ENCODE measurements at regions not wholly inside any gene's neighbourhood (a gene's known extent, or its start where the extent isn't known, plus 50 kb on each side); places are given as distances from the start of the nearest gene placed in this dataset.
"Not testable (repeated sequence)": the region's sequence is repeated elsewhere in the genome, so short reads cannot be mapped to it uniquely, and the experiment has no call there.

GRCh38 chr3:177446165-177446601 is 248.9 kb upstream of the TBL1XR1 start:
- Histone ChIP-seq H3K4me1 (ENCODE audit: control insufficient read depth in 5 of 5, insufficient read depth in 5 of 5, low read length in 5 of 5) (peaks cover 0 to 17% (median 14%) of the 10 kb centered on the region in 5 donors), H3K9ac (ENCODE audit: low read length in 5 of 5) (no peak overlapping the region), H3K9me3 (ENCODE audit: control insufficient read depth in 5 of 5, low read length in 5 of 5) (no peaks in the 10 kb centered on the region), H3K27me3 (ENCODE audit: control insufficient read depth in 5 of 5, insufficient read depth in 4 of 5, low read length in 5 of 5) (no peaks in the 10 kb centered on the region), H3K27ac (ENCODE audit: low read depth, low read length) (no peak overlapping the region), H3K4me3 (ENCODE audit: low read depth in 1 of 5, low read length in 5 of 5) (no peak overlapping the region), H3K36me3 (ENCODE audit: control insufficient read depth in 5 of 5, insufficient read depth in 5 of 5, low read length in 5 of 5) (no peaks in the 10 kb centered on the region)

DNA sequence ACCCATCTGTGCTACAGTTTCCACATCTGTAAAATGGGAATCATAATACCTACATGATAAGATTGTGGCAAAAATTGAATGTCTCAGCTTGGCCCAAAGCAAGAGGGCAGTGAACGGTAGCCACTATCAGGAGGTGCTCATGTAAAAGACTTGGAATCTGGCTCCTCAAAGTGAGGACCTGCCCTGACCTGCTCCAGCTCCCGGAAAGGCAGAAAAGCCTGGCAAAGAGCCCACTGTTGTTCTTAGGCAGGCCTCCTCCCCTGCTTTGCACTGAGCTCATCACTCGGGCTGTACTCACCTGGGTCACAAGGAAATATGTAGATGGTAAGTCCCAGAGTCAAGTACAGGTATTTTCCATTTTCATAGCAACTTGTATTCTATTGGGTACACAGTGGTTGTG is 250.7 kb upstream of the TBL1XR1 start:
- Histone ChIP-seq H3K9me3 (ENCODE audit: control insufficient read depth in 5 of 5, low read length in 5 of 5) (no peaks in the 10 kb centered on the region), H3K4me1 (ENCODE audit: control insufficient read depth in 5 of 5, insufficient read depth in 5 of 5, low read length in 5 of 5) (peaks cover 3 to 19% (median 14%) of the 10 kb centered on the region in 5 donors), H3K27me3 (ENCODE audit: control insufficient read depth in 5 of 5, insufficient read depth in 4 of 5, low read length in 5 of 5) (no peaks in the 10 kb centered on the region), H3K27ac (ENCODE audit: low read depth, low read length) (no peak overlapping the region), H3K4me3 (ENCODE audit: low read depth in 1 of 5, low read length in 5 of 5) (no peak overlapping the region), H3K36me3 (ENCODE audit: control insufficient read depth in 5 of 5, insufficient read depth in 5 of 5, low read length in 5 of 5) (no peaks in the 10 kb centered on the region), H3K9ac (ENCODE audit: low read length in 5 of 5) (no peak overlapping the region)

- Histone ChIP-seq H3K4me1 (ENCODE audit: control insufficient read depth in 5 of 5, insufficient read depth in 5 of 5, low read length in 5 of 5) (peaks cover 3 to 17% (median 14%) of the 10 kb centered on the region in 5 donors), H3K9ac (ENCODE audit: low read length in 5 of 5) (no peak overlapping the region), H3K27me3 (ENCODE audit: control insufficient read depth in 5 of 5, insufficient read depth in 4 of 5, low read length in 5 of 5) (no peaks in the 10 kb centered on the region), H3K9me3 (ENCODE audit: control insufficient read depth in 5 of 5, low read length in 5 of 5) (no peaks in the 10 kb centered on the region), H3K36me3 (ENCODE audit: control insufficient read depth in 5 of 5, insufficient read depth in 5 of 5, low read length in 5 of 5) (no peaks in the 10 kb centered on the region), H3K27ac (ENCODE audit: low read depth, low read length) (no peak overlapping the region), H3K4me3 (ENCODE audit: low read depth in 1 of 5, low read length in 5 of 5) (no peak overlapping the region)
Measured at GRCh38 chr3:177448987-177449359, 251.7 kb upstream of the TBL1XR1 start.

GRCh38 chr3:177449360-177450006 is 252.2 kb upstream of the TBL1XR1 start:
- Histone ChIP-seq H3K4me1 (ENCODE audit: control insufficient read depth in 5 of 5, insufficient read depth in 5 of 5, low read length in 5 of 5) (peaks cover 3 to 17% (median 14%) of the 10 kb centered on the region in 5 donors), H3K27me3 (ENCODE audit: control insufficient read depth in 5 of 5, insufficient read depth in 4 of 5, low read length in 5 of 5) (no peaks in the 10 kb centered on the region), H3K27ac (ENCODE audit: low read depth, low read length) (no peak overlapping the region), H3K9me3 (ENCODE audit: control insufficient read depth in 5 of 5, low read length in 5 of 5) (no peaks in the 10 kb centered on the region), H3K9ac (ENCODE audit: low read length in 5 of 5) (no peak overlapping the region), H3K36me3 (ENCODE audit: control insufficient read depth in 5 of 5, insufficient read depth in 5 of 5, low read length in 5 of 5) (no peaks in the 10 kb centered on the region), H3K4me3 (ENCODE audit: low read depth in 1 of 5, low read length in 5 of 5) (no peak overlapping the region)

- Histone ChIP-seq H3K27ac (ENCODE audit: low read depth, low read length) (no peak overlapping the region), H3K4me3 (ENCODE audit: low read depth in 1 of 5, low read length in 5 of 5) (no peak overlapping the region), H3K9ac (ENCODE audit: low read length in 5 of 5) (no peak overlapping the region), H3K9me3 (ENCODE audit: control insufficient read depth in 5 of 5, low read length in 5 of 5) (no peaks in the 10 kb centered on the region), H3K27me3 (ENCODE audit: control insufficient read depth in 5 of 5, insufficient read depth in 4 of 5, low read length in 5 of 5) (no peaks in the 10 kb centered on the region), H3K36me3 (ENCODE audit: control insufficient read depth in 5 of 5, insufficient read depth in 5 of 5, low read length in 5 of 5) (no peaks in the 10 kb centered on the region), H3K4me1 (ENCODE audit: control insufficient read depth in 5 of 5, insufficient read depth in 5 of 5, low read length in 5 of 5) (peaks cover 3 to 17% (median 14%) of the 10 kb centered on the region in 5 donors)
Measured at GRCh38 chr3:177451301-177451750, 254.0 kb upstream of the TBL1XR1 start.

- H3K36me3 ChIP-seq (ENCODE audit: control insufficient read depth in 5 of 5, insufficient read depth in 5 of 5, low read length in 5 of 5), result no peaks in the 10 kb centered on the region
- H3K27ac ChIP-seq (ENCODE audit: low read depth, low read length), result no peak overlapping the region
- no peak overlapping the region for H3K4me3 ChIP-seq (ENCODE audit: low read depth in 1 of 5, low read length in 5 of 5)
- H3K4me1 ChIP-seq (ENCODE audit: control insufficient read depth in 5 of 5, insufficient read depth in 5 of 5, low read length in 5 of 5), result peaks cover 3 to 17% (median 14%) of the 10 kb centered on the region in 5 donors
- H3K27me3 ChIP-seq (ENCODE audit: control insufficient read depth in 5 of 5, insufficient read depth in 4 of 5, low read length in 5 of 5), result no peaks in the 10 kb centered on the region
- peaks cover 0 to under 1% (median 0%) of the 10 kb centered on the region in 5 donors for H3K9me3 ChIP-seq (ENCODE audit: control insufficient read depth in 5 of 5, low read length in 5 of 5)
- H3K9ac ChIP-seq (ENCODE audit: low read length in 5 of 5), result no peak overlapping the region
Measured at GRCh38 chr3:177451864-177452830, 254.9 kb upstream of the TBL1XR1 start.

GRCh38 chr3:177452831-177453450 is 255.7 kb upstream of the TBL1XR1 start:
- Histone ChIP-seq H3K4me1 (ENCODE audit: control insufficient read depth in 5 of 5, insufficient read depth in 5 of 5, low read length in 5 of 5) (peaks cover 3 to 17% (median 14%) of the 10 kb centered on the region in 5 donors), H3K36me3 (ENCODE audit: control insufficient read depth in 5 of 5, insufficient read depth in 5 of 5, low read length in 5 of 5) (no peaks in the 10 kb centered on the region), H3K9ac (ENCODE audit: low read length in 5 of 5) (no peak overlapping the region), H3K9me3 (ENCODE audit: control insufficient read depth in 5 of 5, low read length in 5 of 5) (peaks cover 0 to 7% (median 4%) of the 10 kb centered on the region in 5 donors), H3K27ac (ENCODE audit: low read depth, low read length) (no peak overlapping the region), H3K4me3 (ENCODE audit: low read depth in 1 of 5, low read length in 5 of 5) (no peak overlapping the region), H3K27me3 (ENCODE audit: control insufficient read depth in 5 of 5, insufficient read depth in 4 of 5, low read length in 5 of 5) (no peaks in the 10 kb centered on the region)

- H3K4me3 ChIP-seq (ENCODE audit: low read depth in 1 of 5, low read length in 5 of 5), result no peak overlapping the region
- H3K4me1 ChIP-seq (ENCODE audit: control insufficient read depth in 5 of 5, insufficient read depth in 5 of 5, low read length in 5 of 5), result peaks cover 3 to 17% (median 14%) of the 10 kb centered on the region in 5 donors
- H3K27ac ChIP-seq (ENCODE audit: low read depth, low read length), result no peak overlapping the region
- no peaks in the 10 kb centered on the region for H3K36me3 ChIP-seq (ENCODE audit: control insufficient read depth in 5 of 5, insufficient read depth in 5 of 5, low read length in 5 of 5)
- no peaks in the 10 kb centered on the region for H3K27me3 ChIP-seq (ENCODE audit: control insufficient read depth in 5 of 5, insufficient read depth in 4 of 5, low read length in 5 of 5)
- peaks cover 0 to 7% (median 4%) of the 10 kb centered on the region in 5 donors for H3K9me3 ChIP-seq (ENCODE audit: control insufficient read depth in 5 of 5, low read length in 5 of 5)
- no peak overlapping the region for H3K9ac ChIP-seq (ENCODE audit: low read length in 5 of 5)
Measured at GRCh38 chr3:177453451-177453844, 256.2 kb upstream of the TBL1XR1 start.

DNA sequence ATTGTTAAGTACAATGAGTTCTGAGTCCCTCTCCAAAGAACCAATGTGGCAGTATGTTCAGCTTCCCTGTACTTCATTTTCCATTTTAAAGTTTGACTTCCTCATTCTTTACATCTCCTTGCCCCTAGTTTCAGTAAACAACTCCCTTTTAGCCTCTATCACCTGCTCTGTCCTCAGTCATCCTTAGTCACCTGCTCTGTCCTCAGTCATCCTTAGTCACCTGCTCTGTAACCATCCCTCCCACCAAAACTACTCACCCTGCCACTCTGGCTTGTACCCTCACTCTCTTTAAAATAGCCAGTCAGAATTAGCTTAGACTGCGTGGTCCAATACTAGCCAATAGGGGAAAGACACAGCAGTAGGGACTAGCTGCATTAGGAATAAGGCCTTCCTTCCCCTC is 259.9 kb upstream of the TBL1XR1 start:
- H3K9ac ChIP-seq (ENCODE audit: low read length in 5 of 5); H3K27me3 ChIP-seq (ENCODE audit: control insufficient read depth in 5 of 5, insufficient read depth in 4 of 5, low read length in 5 of 5); H3K36me3 ChIP-seq (ENCODE audit: control insufficient read depth in 5 of 5, insufficient read depth in 5 of 5, low read length in 5 of 5); H3K9me3 ChIP-seq (ENCODE audit: control insufficient read depth in 5 of 5, low read length in 5 of 5); H3K27ac ChIP-seq (ENCODE audit: low read depth, low read length); H3K4me3 ChIP-seq (ENCODE audit: low read depth in 1 of 5, low read length in 5 of 5): not testable (repeated sequence)
- H3K4me1 ChIP-seq (ENCODE audit: control insufficient read depth in 5 of 5, insufficient read depth in 5 of 5, low read length in 5 of 5), result peaks cover 3 to 22% (median 18%) of the 10 kb centered on the region in 5 donors
